Right lobe of liver (tissue), 6 donors: ENCODE measurements at regions not wholly inside any gene's neighbourhood (a gene's known extent, or its start where the extent isn't known, plus 50 kb on each side); places are given as distances from the start of the nearest gene placed in this dataset.

Source experiments
- ATAC-seq, 4 donors: fragments of 200-7000 bp; cut with Tn5 transposase; one replicate each; pipeline ENCODE4 v1.9.1; 2020; ENCODE audit warnings: mild to moderate bottlenecking in 4 of 4, moderate library complexity in 4 of 4
- DNase-seq, 3 donors: peaks; one replicate each; pipeline ENCODE4 v3.0.0-alpha.2; 2020
- H3K27ac ChIP-seq, 3 donors: fragments of 200-600 bp; one replicate each; pipeline ENCODE4 v1.8.0; 2022
- H3K27me3 ChIP-seq, 2 donors: fragments of 200-600 bp; one replicate each; pipeline ENCODE4 v1.8.0; 2022
- H3K36me3 ChIP-seq, 4 donors: fragments of 200-600 bp; sonication (generic) in 1 of 4; one replicate each; pipeline versions ENCODE4 v1.5.1 to v1.8.0; 2017 to 2022; ENCODE audit warnings: control low read depth in 1 of 4
- H3K4me1 ChIP-seq, 4 donors: fragments of 200-600 bp; sonication (generic) in 1 of 4; one replicate each; pipeline versions ENCODE4 v1.5.1 to v1.8.0; 2017 to 2022; ENCODE audit warnings: control low read depth in 1 of 4
- H3K4me3 ChIP-seq, 3 donors: fragments of 200-600 bp; one replicate each; pipeline ENCODE4 v1.8.0; 2022
- H3K9me3 ChIP-seq, 4 donors: fragments of 200-600 bp; sonication (generic) in 1 of 4; one replicate each; pipeline versions ENCODE4 v1.5.1 to v1.8.0; 2017 to 2022; ENCODE audit warnings: control low read depth in 1 of 4
- POLR2A ChIP-seq: fragments of 450-650 bp; IDR thresholded peaks from one replicate; pipeline ENCODE4 v1.6.1; 2017; ENCODE audit warnings: antibody characterized with exemption, mild to moderate bottlenecking
- WGBS: methylation state at CpG from one replicate; pipeline ENCODE4 v1.1.6; 2018; ENCODE audit warnings: low coverage, low lambda C conversion rate; ENCODE audit not compliant: insufficient coverage; ENCODE audit errors: missing lambda C conversion rate; 5-methylcytosine and 5-hydroxymethylcytosine counted together
- intact Hi-C, 2 donors: fragments of 100-400 bp; cut with DNase I; formaldehyde crosslinking; loops; one replicate each; pipeline versions ENCODE4 v1.11.2 to v1.14.1; 2022
- TF ChIP-seq, protein P1 (sequence below), 4 donors: fragments of 200-600 bp in 3 of 4; fragments of 450-650 bp in 1 of 4; IDR thresholded peaks; one replicate each; pipeline versions ENCODE4 v1.5.1 to v1.8.0; 2016 to 2022; ENCODE audit warnings: antibody characterized with exemption in 4 of 4, mild to moderate bottlenecking in 2 of 4
- donor health status: DM: no; HTN: yes; CAD: no.
- donor health status: DM: no; HTN: no; CAD: no.
- donor health status: DM: no; HTN: no; CAD: no.
- donor health status: DM: no; HTN: yes; CAD: no.
- donor health status: DM: no; HTN: yes; CAD: no.

- Histone ChIP-seq H3K9me3 (no peaks in the 10 kb centered on the region), H3K4me1 (no peaks in the 10 kb centered on the region), H3K36me3 (no peaks in the 10 kb centered on the region), H3K27me3 (no peaks in the 10 kb centered on the region), H3K27ac (no peak overlapping the region), H3K4me3 (no peak overlapping the region)
- TF ChIP-seq, protein P1, sequence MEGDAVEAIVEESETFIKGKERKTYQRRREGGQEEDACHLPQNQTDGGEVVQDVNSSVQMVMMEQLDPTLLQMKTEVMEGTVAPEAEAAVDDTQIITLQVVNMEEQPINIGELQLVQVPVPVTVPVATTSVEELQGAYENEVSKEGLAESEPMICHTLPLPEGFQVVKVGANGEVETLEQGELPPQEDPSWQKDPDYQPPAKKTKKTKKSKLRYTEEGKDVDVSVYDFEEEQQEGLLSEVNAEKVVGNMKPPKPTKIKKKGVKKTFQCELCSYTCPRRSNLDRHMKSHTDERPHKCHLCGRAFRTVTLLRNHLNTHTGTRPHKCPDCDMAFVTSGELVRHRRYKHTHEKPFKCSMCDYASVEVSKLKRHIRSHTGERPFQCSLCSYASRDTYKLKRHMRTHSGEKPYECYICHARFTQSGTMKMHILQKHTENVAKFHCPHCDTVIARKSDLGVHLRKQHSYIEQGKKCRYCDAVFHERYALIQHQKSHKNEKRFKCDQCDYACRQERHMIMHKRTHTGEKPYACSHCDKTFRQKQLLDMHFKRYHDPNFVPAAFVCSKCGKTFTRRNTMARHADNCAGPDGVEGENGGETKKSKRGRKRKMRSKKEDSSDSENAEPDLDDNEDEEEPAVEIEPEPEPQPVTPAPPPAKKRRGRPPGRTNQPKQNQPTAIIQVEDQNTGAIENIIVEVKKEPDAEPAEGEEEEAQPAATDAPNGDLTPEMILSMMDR (IDR thresholded peaks at IDR 0.05) = no peak
- TF ChIP-seq POLR2A = no peak
- intact Hi-C loops = no loop called here
- no peak for DNase-seq
- 58% methylated on average over 2 of the region's 2 CpGs for WGBS
- ATAC-seq = no peak
These were observed 1543.5 kb upstream of the ACVR2A start for GRCh38 chr2:146301287-146301686.

DNA sequence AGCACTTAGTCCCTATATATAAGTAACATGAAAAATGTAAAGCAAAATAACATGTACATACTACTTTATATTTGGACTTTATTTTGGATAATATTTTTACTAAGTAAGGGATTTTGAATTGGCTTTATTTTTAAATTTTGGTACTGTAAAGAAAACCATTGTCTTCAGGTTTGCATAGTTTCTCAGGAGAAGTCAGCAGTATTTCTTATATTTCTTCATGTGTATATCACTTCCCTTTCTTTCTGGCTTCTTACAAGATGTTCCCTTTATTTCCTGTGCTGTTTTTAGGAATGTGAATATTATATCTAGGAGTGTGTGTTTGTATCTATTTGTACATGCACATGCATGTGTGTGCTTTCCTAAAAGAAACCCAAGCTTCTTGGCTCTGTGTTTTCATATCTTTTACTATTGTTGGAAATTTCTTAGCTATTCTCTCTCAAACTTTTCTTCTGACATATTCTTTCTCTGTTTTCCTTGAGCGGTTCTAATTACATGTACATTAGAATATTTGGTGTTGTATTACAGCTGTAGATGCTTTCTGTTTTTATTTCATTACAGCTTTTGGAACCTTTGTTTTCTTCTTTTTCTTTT, 1549.7 kb upstream of the ACVR2A start:
- Histone ChIP-seq H3K27ac (no peak overlapping the region), H3K4me3 (no peak overlapping the region), H3K36me3 (no peaks in the 10 kb centered on the region), H3K4me1 (no peaks in the 10 kb centered on the region), H3K9me3 (peaks cover 0 to 6% (median 2%) of the 10 kb centered on the region in 4 donors), H3K27me3 (no peaks in the 10 kb centered on the region)
- ATAC-seq (no peak), DNase-seq (no peak)
- intact Hi-C loops = no loop called here
- TF ChIP-seq, protein P1 (IDR thresholded peaks at IDR 0.05) = no peak
- TF ChIP-seq POLR2A = no peak
- WGBS = 92% methylated on average over 1 of the region's 1 CpG

GRCh38 chr2:146287281-146287680, 1557.5 kb upstream of the ACVR2A start:
- 89% methylated on average over 1 of the region's 1 CpG for WGBS
- Histone ChIP-seq H3K27ac (no peak overlapping the region), H3K9me3 (no peaks in the 10 kb centered on the region), H3K4me1 (no peaks in the 10 kb centered on the region), H3K4me3 (no peak overlapping the region), H3K27me3 (no peaks in the 10 kb centered on the region), H3K36me3 (no peaks in the 10 kb centered on the region)
- TF ChIP-seq POLR2A = no peak
- TF ChIP-seq, protein P1 (IDR thresholded peaks at IDR 0.05) = no peak
- no peak for ATAC-seq
- intact Hi-C loops = no loop called here
- DNase-seq = no peak

- no peak overlapping the region for H3K4me3 ChIP-seq
- H3K4me1 ChIP-seq = no peaks in the 10 kb centered on the region
- TF ChIP-seq, protein P1 (IDR thresholded peaks at IDR 0.05) = no peak
- no peak for TF ChIP-seq POLR2A
- 80% methylated on average over 2 of the region's 2 CpGs for WGBS
- no peaks in the 10 kb centered on the region for H3K27me3 ChIP-seq
- ATAC-seq (no peak), DNase-seq (no peak)
- H3K36me3 ChIP-seq = no peaks in the 10 kb centered on the region
- no peaks in the 10 kb centered on the region for H3K9me3 ChIP-seq
- intact Hi-C loops = no loop called here
- no peak overlapping the region for H3K27ac ChIP-seq
These were observed 1565.9 kb upstream of the ACVR2A start for GRCh38 chr2:146278881-146279280.
